K562 (cell line): ENCODE measurements at regions not wholly inside any gene's neighbourhood (a gene's known extent, or its start where the extent isn't known, plus 50 kb on each side); places are given as distances from the start of the nearest gene placed in this dataset.

ENCODE experiments used
- AFF4 ChIP-seq: sonication (generic); formaldehyde crosslinking; IDR thresholded peaks from 2 replicates; pipeline ENCODE4 v1.8.0; 2023; ENCODE audit warnings: mild to moderate bottlenecking, missing genetic modification reagents
- C11orf30 ChIP-seq: fragments of 450-650 bp; IDR thresholded peaks from 2 replicates; pipeline ENCODE4 v1.6.1; 2016; ENCODE audit warnings: low read depth, mild to moderate bottlenecking
- CHCHD3 ChIP-seq: fragments of 250-450 bp; sonication (Bioruptor Pico); IDR thresholded peaks from 2 replicates; pipeline ENCODE4 v2.1.2; 2022; ENCODE audit warnings: mild to moderate bottlenecking
- HSF4 ChIP-seq: fragments of 250-450 bp; sonication (Bioruptor Pico); IDR thresholded peaks from 2 replicates; pipeline ENCODE4 v2.1.2; 2022; ENCODE audit warnings: mild to moderate bottlenecking, moderate library complexity, borderline replicate concordance
- MAX ChIP-seq: sonication (generic); formaldehyde crosslinking; IDR thresholded peaks from 2 replicates; pipeline ENCODE4 v1.9.0; 2022; ENCODE audit warnings: mild to moderate bottlenecking, missing genetic modification reagents
- MCM3 ChIP-seq: fragments of 450-650 bp; IDR thresholded peaks from 2 replicates; pipeline ENCODE4 v1.6.1; 2016
- NFATC3 ChIP-seq: fragments of 450-650 bp; IDR thresholded peaks from 2 replicates; pipeline ENCODE4 v1.6.1; 2017; ENCODE audit warnings: mild to moderate bottlenecking
- NRF1 ChIP-seq, 2 experiments: fragments of 450-650 bp; IDR thresholded peaks in 1 of 2; conservative IDR thresholded peaks in 1 of 2; 2 replicates each; pipeline ENCODE4 v1.6.1; 2014; ENCODE audit warnings: mild to moderate bottlenecking in 2 of 2
- PPARD ChIP-seq: fragments of 250-450 bp; sonication (Bioruptor Pico); IDR thresholded peaks from 2 replicates; pipeline ENCODE4 v1.8.0; 2022; ENCODE audit warnings: inconsistent platforms, mild to moderate bottlenecking, moderate library complexity
- RAD51 ChIP-seq: fragments of 450-650 bp; IDR thresholded peaks from 2 replicates; pipeline ENCODE4 v1.7.1; 2016; ENCODE audit warnings: low read depth, mild to moderate bottlenecking, borderline replicate concordance
- ZNF263 ChIP-seq: sonication (generic); formaldehyde crosslinking; IDR thresholded peaks from 2 replicates; pipeline ENCODE4 v1.8.0; 2022; ENCODE audit warnings: mild to moderate bottlenecking, missing genetic modification reagents, borderline replicate concordance
- ZNF408 ChIP-seq: fragments of 250-450 bp; sonication (Bioruptor Pico); IDR thresholded peaks from 2 replicates; pipeline ENCODE4 v1.4.0; 2020; ENCODE audit warnings: low read depth, mild to moderate bottlenecking, moderate library complexity
- ZNF589 ChIP-seq: fragments of 200-800 bp; sonication (Bioruptor generic); IDR thresholded peaks from 2 replicates; pipeline ENCODE4 v1.6.1; 2016; ENCODE audit warnings: low read depth, missing genetic modification characterization, missing compliant biosample characterization
- TF ChIP-seq, protein P1 (sequence below), 2 experiments: fragments of 150-350 bp in 1 of 2; IDR thresholded peaks; 2 replicates each; pipeline ENCODE4 v1.6.1; 2012 to 2016; ENCODE audit warnings: low read depth in 2 of 2, low read length in 2 of 2, mild to moderate bottlenecking in 1 of 2, moderate library complexity in 1 of 2
- TF ChIP-seq, protein P2 (sequence below): fragments of 450-650 bp; IDR thresholded peaks from 2 replicates; pipeline ENCODE4 v1.6.1; 2016; ENCODE audit warnings: missing biosample characterization, missing genetic modification characterization
- TF ChIP-seq, protein P3 (sequence below): sonication (generic); formaldehyde crosslinking; IDR thresholded peaks from 2 replicates; pipeline ENCODE4 v1.8.1; 2023; ENCODE audit warnings: mild to moderate bottlenecking, missing genetic modification reagents

GRCh38 chr7:106978425-106979420 lies 65.8 kb upstream of the PRKAR2B start (continued):
- TF ChIP-seq, protein P1, sequence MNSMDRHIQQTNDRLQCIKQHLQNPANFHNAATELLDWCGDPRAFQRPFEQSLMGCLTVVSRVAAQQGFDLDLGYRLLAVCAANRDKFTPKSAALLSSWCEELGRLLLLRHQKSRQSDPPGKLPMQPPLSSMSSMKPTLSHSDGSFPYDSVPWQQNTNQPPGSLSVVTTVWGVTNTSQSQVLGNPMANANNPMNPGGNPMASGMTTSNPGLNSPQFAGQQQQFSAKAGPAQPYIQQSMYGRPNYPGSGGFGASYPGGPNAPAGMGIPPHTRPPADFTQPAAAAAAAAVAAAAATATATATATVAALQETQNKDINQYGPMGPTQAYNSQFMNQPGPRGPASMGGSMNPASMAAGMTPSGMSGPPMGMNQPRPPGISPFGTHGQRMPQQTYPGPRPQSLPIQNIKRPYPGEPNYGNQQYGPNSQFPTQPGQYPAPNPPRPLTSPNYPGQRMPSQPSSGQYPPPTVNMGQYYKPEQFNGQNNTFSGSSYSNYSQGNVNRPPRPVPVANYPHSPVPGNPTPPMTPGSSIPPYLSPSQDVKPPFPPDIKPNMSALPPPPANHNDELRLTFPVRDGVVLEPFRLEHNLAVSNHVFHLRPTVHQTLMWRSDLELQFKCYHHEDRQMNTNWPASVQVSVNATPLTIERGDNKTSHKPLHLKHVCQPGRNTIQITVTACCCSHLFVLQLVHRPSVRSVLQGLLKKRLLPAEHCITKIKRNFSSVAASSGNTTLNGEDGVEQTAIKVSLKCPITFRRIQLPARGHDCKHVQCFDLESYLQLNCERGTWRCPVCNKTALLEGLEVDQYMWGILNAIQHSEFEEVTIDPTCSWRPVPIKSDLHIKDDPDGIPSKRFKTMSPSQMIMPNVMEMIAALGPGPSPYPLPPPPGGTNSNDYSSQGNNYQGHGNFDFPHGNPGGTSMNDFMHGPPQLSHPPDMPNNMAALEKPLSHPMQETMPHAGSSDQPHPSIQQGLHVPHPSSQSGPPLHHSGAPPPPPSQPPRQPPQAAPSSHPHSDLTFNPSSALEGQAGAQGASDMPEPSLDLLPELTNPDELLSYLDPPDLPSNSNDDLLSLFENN (IDR thresholded peaks at IDR 0.05; ENCODE audit: low read depth in 2 of 2, low read length in 2 of 2) = peak in 1 of 2 experiments; percentile 95; a peak in 2 of 4 replicates
- TF ChIP-seq C11orf30 (peak; percentile 79), NFATC3 (peak; percentile 89), ZNF589 (CRISPR knock-in tag) (0 out of 2 replicates have a peak, but pooled peaks have one; percentile 60), NRF1 (conservative IDR thresholded peaks at IDR 0.05 in 1 of 2, IDR thresholded peaks at IDR 0.05 in 1 of 2) (no peak), CHCHD3 (CRISPR knock-in tag) (no peak), ZNF263 (no peak), RAD51 (peak; percentile 49; the same call in 1 of the 2 replicates), PPARD (no peak), HSF4 (CRISPR knock-in tag) (no peak), MAX (CRISPR knock-in tag) (no peak; the same call in 1 of the 2 replicates), AFF4 (CRISPR knock-in tag) (no peak), ZNF408 (CRISPR knock-in tag) (no peak), MCM3 (no peak)
- TF ChIP-seq, protein P2, sequence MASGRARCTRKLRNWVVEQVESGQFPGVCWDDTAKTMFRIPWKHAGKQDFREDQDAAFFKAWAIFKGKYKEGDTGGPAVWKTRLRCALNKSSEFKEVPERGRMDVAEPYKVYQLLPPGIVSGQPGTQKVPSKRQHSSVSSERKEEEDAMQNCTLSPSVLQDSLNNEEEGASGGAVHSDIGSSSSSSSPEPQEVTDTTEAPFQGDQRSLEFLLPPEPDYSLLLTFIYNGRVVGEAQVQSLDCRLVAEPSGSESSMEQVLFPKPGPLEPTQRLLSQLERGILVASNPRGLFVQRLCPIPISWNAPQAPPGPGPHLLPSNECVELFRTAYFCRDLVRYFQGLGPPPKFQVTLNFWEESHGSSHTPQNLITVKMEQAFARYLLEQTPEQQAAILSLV (tag) = no peak
- TF ChIP-seq, protein P3, sequence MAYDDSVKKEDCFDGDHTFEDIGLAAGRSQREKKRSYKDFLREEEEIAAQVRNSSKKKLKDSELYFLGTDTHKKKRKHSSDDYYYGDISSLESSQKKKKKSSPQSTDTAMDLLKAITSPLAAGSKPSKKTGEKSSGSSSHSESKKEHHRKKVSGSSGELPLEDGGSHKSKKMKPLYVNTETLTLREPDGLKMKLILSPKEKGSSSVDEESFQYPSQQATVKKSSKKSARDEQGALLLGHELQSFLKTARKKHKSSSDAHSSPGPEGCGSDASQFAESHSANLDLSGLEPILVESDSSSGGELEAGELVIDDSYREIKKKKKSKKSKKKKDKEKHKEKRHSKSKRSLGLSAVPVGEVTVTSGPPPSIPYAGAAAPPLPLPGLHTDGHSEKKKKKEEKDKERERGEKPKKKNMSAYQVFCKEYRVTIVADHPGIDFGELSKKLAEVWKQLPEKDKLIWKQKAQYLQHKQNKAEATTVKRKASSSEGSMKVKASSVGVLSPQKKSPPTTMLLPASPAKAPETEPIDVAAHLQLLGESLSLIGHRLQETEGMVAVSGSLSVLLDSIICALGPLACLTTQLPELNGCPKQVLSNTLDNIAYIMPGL = no peak; the same call in 1 of the 2 replicates
